ENCODE measurements at regions not wholly inside any gene's neighbourhood (a gene's known extent, or its start where the extent isn't known, plus 50 kb on each side); places are given as distances from the start of the nearest gene placed in this dataset.
"Not testable (repeated sequence)": the region's sequence is repeated elsewhere in the genome, so short reads cannot be mapped to it uniquely, and the experiment has no call there.

GRCh38 chr10:44752451-44753441, 158.4 kb upstream of the TMEM72 start:
- no peak for DNase-seq

GRCh38 chr10:44754355-44754754, 156.8 kb upstream of the TMEM72 start:
- not testable (repeated sequence) for DNase-seq

GRCh38 chr10:44755481-44755880, 155.7 kb upstream of the TMEM72 start:
- DNase-seq = no peak

- no peak for DNase-seq
Measured at GRCh38 chr10:44756216-44756615, 154.9 kb upstream of the TMEM72 start.

GRCh38 chr10:44757551-44758205, 153.5 kb upstream of the TMEM72 start:
- no peak for DNase-seq

- DNase-seq = no peak
Measured at GRCh38 chr10:44759122-44759521, 152.0 kb upstream of the TMEM72 start.

- DNase-seq = no peak
Measured at GRCh38 chr10:44760513-44760912, 150.6 kb upstream of the TMEM72 start.

- no peak for DNase-seq
Measured at GRCh38 chr10:44761076-44761475, 150.1 kb upstream of the TMEM72 start.

- no peak for DNase-seq
Measured at GRCh38 chr10:44763331-44763730, 147.8 kb upstream of the TMEM72 start.

GRCh38 chr10:44765299-44765698, 145.8 kb upstream of the TMEM72 start:
- DNase-seq = no peak

GRCh38 chr10:44766631-44767030, 144.5 kb upstream of the TMEM72 start:
- no peak for DNase-seq

- DNase-seq = no peak
Measured at GRCh38 chr10:44769450-44769849, 141.7 kb upstream of the TMEM72 start.

GRCh38 chr10:44771233-44771995, 139.7 kb upstream of the TMEM72 start:
- no peak for DNase-seq

- DNase-seq = no peak
Measured at GRCh38 chr10:44773565-44773964, 137.6 kb upstream of the TMEM72 start.

- DNase-seq = no peak
Measured at GRCh38 chr10:44774676-44775401, 136.3 kb upstream of the TMEM72 start.

- DNase-seq = no peak
Measured at GRCh38 chr10:44775402-44775741, 135.8 kb upstream of the TMEM72 start.

GRCh38 chr10:44776181-44776580, 135.0 kb upstream of the TMEM72 start:
- no peak for DNase-seq

GRCh38 chr10:44779511-44779910, 131.6 kb upstream of the TMEM72 start:
- no peak for DNase-seq

GRCh38 chr10:44780426-44780825, 130.7 kb upstream of the TMEM72 start:
- no peak for DNase-seq

- no peak for DNase-seq
Measured at GRCh38 chr10:44781131-44781530, 130.0 kb upstream of the TMEM72 start.

- no peak for DNase-seq
Measured at GRCh38 chr10:44786286-44786850, 124.8 kb upstream of the TMEM72 start.

- DNase-seq = no peak
Measured at GRCh38 chr10:44787480-44788075, 123.6 kb upstream of the TMEM72 start.

Data from NCI-H82 (cell line).